GM21423 (cell line): ENCODE measurements at regions not wholly inside any gene's neighbourhood (a gene's known extent, or its start where the extent isn't known, plus 50 kb on each side); places are given as distances from the start of the nearest gene placed in this dataset.

Experiments used
- ATAC-seq: cut with Tn5 transposase; IDR thresholded peaks from one replicate; pipeline ENCODE4 v1.9.1; 2021; ENCODE audit warnings: mild to moderate bottlenecking, moderate library complexity; ENCODE audit not compliant: unreplicated experiment

GRCh38 chr16:51924744-51925143 is 622.2 kb downstream of the TOX3 start:
- no peak for ATAC-seq

DNA sequence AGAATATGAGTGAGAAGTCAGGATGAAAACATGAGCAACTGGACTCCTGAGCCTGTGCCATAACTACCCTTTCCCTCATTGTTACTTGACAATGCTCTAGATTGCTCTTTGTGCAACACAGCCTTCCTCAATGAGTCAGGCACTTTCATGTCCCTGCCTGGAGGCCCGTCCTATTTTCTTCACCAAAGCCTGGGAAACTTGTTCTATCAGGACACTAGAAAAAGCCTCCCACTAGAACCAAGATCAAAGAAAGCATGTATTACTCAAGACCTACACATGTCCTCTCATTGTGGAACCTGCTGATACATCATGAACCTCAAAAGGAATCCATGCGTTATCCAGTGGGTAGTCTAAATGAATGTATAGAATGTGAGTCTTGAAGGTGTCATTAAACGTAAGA is 624.5 kb downstream of the TOX3 start:
- ATAC-seq: no peak

DNA sequence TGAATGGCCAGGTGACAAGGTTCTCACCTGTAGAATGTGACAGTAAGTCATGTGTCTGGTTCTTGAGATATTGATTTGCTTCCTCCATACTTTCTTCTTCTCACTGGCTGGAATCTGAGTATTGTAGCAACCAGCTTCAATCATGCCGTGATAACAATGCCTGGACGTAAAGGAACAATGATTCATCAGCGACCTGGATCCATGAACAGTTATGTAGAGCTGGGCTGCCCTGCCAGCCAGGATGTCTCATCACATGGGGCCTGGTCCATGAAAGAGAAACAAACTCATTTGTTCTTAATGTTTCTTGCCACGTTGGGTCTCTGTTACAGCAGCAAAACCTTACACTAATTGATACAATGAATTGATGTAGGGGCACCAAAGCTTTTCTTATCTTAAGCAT is 627.2 kb downstream of the TOX3 start:
- ATAC-seq: no peak

DNA sequence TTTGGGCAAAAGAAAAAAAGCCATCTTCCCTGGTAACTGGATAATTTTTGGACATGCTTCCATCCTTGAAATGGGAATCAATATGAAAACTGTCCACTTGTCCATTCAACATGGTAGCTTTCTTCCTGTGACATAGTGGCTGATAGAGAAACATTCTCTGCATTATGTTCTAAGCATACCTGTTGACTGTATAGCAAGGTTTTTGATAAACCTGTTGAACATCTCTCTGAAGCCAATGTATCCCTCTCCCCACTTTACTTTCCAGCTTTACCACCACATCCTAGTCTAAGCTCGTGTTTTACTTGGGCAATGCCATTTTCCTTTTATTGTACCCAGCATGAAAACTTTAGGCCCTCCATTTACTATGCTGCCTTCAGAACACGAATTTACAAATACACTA is 630.1 kb downstream of the TOX3 start:
- ATAC-seq: no peak

DNA sequence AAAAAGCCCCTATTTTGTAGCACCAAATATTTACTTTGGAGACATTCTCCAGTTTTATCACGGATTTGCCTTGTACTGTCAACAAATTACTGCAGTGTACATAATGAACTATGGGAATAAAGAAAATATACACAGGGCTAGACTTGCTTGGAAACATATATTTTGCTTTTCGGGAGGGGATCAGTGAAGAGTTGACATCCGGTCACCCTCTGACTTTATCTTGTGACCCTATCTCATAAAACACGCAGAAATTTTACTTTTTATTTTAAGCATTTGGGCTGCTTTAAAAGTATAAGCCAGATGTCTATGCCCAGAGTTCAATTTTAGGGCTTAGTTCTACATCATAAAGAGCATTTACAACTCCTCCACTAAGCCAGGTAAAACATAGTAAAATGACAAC is 630.7 kb downstream of the TOX3 start:
- ATAC-seq: no peak

- ATAC-seq: no peak
These were observed 639.3 kb downstream of the TOX3 start for GRCh38 chr16:51907680-51908079.

- ATAC-seq: no peak
These were observed 646.6 kb downstream of the TOX3 start for GRCh38 chr16:51900221-51900780.

DNA sequence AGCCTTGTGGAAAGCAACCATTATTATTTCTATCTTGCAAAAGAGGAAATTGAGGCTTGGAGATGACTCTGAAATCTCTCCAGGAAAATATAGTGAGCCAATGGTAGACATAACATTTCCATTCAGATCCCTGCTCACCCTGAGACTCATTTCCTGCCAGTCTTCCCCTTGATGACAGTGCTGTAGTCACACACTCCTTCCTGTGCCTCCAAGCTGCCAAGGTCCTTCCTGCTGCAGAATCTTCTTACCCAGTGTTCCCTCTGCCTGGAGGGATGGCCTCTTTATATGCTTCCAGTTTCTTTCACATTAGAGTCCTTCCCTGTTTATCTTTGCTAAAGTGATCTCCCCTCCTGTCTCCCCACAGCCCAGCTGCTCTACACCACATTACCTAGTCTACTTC is 648.1 kb downstream of the TOX3 start:
- ATAC-seq: no peak

DNA sequence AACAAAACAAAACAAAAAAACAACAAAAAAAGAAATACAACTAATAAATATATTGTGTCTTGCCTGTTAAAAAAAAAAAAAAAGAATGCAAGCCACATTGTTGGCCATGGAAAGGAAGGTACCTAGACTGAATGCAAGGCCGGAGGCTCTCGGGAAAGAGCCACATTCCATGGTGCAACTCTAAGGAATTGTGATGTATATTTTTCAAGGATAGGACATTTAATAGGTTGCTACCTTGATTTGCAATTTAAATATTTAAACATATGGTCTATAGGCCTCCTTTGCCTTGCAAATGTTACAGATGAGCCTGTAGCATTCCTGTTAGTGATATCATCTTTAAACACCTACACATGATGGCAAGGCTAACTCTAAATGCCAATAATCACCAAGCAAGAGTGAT is 650.9 kb downstream of the TOX3 start:
- no peak for ATAC-seq

DNA sequence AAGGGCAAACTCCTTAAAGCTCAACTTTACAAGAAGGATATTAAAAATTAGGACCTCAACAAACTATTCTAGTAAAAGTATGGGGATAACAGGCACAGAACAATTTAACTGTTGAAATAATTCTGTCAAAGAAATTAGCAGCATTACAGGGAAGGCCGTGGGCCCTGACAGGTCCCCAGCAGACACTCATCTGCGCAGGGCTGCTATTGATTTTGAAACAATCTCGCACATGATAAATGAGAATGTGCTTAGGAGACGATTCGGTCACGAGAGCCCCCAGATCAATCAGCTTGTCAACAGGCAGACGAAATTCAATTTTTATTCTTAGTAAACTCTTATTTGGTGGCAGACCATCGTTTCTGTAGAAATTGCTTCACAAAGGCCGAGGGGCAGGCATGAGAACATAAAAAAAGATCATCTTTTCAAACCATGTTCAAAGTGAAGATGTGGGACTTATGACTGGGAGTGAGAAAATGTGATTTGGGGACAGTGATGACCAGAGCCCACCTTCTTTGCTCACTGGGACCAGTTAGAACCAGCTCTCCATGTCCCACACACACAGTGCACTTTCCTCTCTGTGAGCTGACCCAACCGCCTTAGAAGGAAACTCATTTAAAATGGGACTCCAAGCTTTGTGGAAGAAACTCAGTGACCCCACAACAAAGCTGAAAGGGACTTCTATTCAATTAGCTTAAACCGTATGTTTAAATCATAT is 654.5 kb downstream of the TOX3 start:
- ATAC-seq: no peak

DNA sequence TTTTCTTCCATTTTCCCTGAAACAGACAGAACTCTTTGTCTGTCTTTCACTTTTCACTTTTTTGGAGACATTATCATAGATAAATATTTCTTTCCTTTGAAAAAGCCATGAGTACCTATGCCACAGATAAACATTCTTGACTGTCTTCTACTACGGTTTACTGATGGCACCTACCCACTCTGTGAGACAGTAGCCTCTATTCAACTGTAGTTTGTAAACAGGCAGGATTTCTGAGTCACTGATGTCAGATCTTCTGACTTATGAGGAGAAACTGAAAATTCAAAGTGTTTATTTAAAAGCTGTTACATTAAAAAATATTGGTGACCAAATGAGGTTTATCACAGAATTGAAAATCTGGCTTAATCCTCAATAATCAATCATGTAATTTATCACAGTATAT is 658.4 kb downstream of the TOX3 start:
- no peak for ATAC-seq

GRCh38 chr16:51888016-51888415 is 658.9 kb downstream of the TOX3 start:
- no peak for ATAC-seq

GRCh38 chr16:51886456-51886855 is 660.5 kb downstream of the TOX3 start:
- ATAC-seq: no peak

- ATAC-seq: no peak
These were observed 662.2 kb downstream of the TOX3 start for GRCh38 chr16:51884773-51885172.

GRCh38 chr16:51881731-51882130 is 665.2 kb downstream of the TOX3 start:
- ATAC-seq: no peak

DNA sequence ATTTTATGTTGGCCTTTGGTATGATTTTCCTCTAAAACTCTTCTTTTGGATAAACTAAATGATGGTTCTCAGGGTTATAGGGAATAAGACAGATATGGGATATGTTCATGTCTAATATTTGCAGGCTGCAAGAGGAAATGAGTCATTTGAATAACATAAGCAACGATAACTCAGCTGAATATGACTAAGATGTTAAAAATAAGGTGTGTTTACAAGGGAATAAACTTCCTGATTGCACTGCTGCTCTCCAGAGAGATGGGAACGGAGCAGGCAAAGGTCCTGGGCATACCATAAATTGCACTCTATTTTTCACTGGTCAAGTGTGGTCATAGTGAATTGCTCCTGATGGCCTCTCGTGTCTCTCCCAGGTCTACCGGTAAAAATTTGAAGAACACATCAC is 666.2 kb downstream of the TOX3 start:
- ATAC-seq: no peak

GRCh38 chr16:51877686-51878085 is 669.3 kb downstream of the TOX3 start:
- ATAC-seq: no peak

- ATAC-seq: no peak
These were observed 670.0 kb downstream of the TOX3 start for GRCh38 chr16:51876934-51877333.

GRCh38 chr16:51876601-51876875 is 670.4 kb downstream of the TOX3 start:
- ATAC-seq: no peak

GRCh38 chr16:51875834-51876600 is 670.9 kb downstream of the TOX3 start:
- ATAC-seq: no peak

- ATAC-seq: no peak
These were observed 674.4 kb downstream of the TOX3 start for GRCh38 chr16:51872524-51872923.

DNA sequence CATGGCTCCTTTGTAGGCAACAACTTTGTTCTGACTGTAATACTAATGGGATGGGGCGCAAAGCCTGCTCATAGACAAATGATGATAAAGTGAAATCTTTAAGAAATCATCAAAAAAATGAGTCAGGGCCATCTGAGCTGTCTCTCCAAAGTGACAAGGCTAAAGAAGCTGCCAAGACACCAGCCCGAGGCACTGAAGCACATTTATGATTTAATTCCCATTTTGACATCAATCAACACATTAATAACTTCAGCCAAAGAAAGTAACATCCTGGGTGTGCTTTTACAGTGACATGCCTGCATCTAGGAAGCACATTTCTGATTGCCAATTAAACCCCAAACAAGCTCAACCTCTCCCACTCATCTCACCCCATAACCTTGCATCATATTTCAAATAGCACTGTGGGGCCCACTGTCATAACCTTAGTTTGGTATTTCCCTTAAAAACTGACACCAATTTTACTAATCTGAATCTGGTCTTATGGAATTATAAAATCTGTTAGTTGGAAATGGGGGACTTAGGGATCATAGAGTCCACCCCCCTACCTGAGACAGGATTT is 676.6 kb downstream of the TOX3 start:
- no peak for ATAC-seq
